RWPE2 (cell line): ENCODE measurements at regions not wholly inside any gene's neighbourhood (a gene's known extent, or its start where the extent isn't known, plus 50 kb on each side); places are given as distances from the start of the nearest gene placed in this dataset.

ENCODE experiments used
- ATAC-seq: fragments of 200-7000 bp; cut with Tn5 transposase; 3 replicates; pipeline ENCODE4 v1.9.1; 2021; ENCODE audit warnings: low read depth
- DNase-seq: peaks from one replicate; pipeline ENCODE4 v3.0.0-alpha.2; 2020; ENCODE audit warnings: low spot score
- H3K27ac ChIP-seq: fragments of 450-650 bp; 2 replicates; pipeline ENCODE4 v1.5.1; 2017; ENCODE audit warnings: mild to moderate bottlenecking; ENCODE audit not compliant: poor library complexity, severe bottlenecking
- H3K27me3 ChIP-seq: fragments of 250-450 bp; sonication (Bioruptor Pico); 2 replicates; pipeline ENCODE4 v1.5.1; 2021; ENCODE audit warnings: mild to moderate bottlenecking, moderate library complexity; ENCODE audit not compliant: insufficient read depth, poor library complexity, severe bottlenecking
- H3K36me3 ChIP-seq: fragments of 250-450 bp; sonication (Bioruptor Pico); 2 replicates; pipeline ENCODE4 v1.5.1; 2020; ENCODE audit warnings: low read depth, mild to moderate bottlenecking, moderate library complexity
- H3K4me1 ChIP-seq: fragments of 250-450 bp; sonication (Bioruptor Pico); 2 replicates; pipeline ENCODE4 v1.5.1; 2021; ENCODE audit warnings: mild to moderate bottlenecking, moderate library complexity; ENCODE audit not compliant: insufficient read depth, poor library complexity, severe bottlenecking
- H3K4me3 ChIP-seq: fragments of 250-450 bp; sonication (Bioruptor Pico); 2 replicates; pipeline ENCODE4 v1.5.1; 2021; ENCODE audit warnings: mild to moderate bottlenecking, moderate library complexity; ENCODE audit not compliant: severe bottlenecking
- H3K9me3 ChIP-seq: fragments of 250-450 bp; sonication (Bioruptor Pico); 2 replicates; pipeline ENCODE4 v1.5.1; 2021; ENCODE audit warnings: mild to moderate bottlenecking, moderate library complexity; ENCODE audit not compliant: severe bottlenecking
- TF ChIP-seq, protein P1 (sequence below): fragments of 450-650 bp; IDR thresholded peaks from one replicate; pipeline ENCODE4 v1.5.1; 2017; ENCODE audit warnings: mild to moderate bottlenecking, moderate library complexity; ENCODE audit not compliant: poor library complexity, severe bottlenecking

DNA sequence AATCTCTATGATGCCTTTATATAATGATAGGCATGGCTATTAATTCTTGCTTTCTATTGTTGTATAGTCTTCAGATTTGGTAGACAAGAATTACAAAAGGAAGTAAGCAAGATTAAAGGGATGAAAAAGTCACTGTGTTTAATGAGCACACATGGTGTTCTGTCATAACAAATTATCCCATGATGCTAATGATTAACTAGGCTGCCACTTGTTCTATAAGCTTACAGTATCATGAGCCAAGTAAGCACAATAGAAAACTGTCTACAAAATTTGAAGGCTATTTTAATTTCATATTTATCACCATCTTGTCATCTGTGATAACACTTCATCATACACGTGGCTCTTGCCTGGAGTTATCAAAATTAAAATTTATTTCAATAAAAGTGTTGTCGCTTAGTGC is 466.7 kb downstream of the GASK1B start:
- no peak overlapping the region for H3K27ac ChIP-seq
- TF ChIP-seq, protein P1, sequence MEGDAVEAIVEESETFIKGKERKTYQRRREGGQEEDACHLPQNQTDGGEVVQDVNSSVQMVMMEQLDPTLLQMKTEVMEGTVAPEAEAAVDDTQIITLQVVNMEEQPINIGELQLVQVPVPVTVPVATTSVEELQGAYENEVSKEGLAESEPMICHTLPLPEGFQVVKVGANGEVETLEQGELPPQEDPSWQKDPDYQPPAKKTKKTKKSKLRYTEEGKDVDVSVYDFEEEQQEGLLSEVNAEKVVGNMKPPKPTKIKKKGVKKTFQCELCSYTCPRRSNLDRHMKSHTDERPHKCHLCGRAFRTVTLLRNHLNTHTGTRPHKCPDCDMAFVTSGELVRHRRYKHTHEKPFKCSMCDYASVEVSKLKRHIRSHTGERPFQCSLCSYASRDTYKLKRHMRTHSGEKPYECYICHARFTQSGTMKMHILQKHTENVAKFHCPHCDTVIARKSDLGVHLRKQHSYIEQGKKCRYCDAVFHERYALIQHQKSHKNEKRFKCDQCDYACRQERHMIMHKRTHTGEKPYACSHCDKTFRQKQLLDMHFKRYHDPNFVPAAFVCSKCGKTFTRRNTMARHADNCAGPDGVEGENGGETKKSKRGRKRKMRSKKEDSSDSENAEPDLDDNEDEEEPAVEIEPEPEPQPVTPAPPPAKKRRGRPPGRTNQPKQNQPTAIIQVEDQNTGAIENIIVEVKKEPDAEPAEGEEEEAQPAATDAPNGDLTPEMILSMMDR: no peak
- H3K36me3 ChIP-seq: no peaks in the 10 kb centered on the region
- H3K4me3 ChIP-seq: no peak overlapping the region
- H3K4me1 ChIP-seq: no peaks in the 10 kb centered on the region
- H3K9me3 ChIP-seq: no peaks in the 10 kb centered on the region
- H3K27me3 ChIP-seq: no peaks in the 10 kb centered on the region
- DNase-seq (no peak), ATAC-seq (no peak)

DNA sequence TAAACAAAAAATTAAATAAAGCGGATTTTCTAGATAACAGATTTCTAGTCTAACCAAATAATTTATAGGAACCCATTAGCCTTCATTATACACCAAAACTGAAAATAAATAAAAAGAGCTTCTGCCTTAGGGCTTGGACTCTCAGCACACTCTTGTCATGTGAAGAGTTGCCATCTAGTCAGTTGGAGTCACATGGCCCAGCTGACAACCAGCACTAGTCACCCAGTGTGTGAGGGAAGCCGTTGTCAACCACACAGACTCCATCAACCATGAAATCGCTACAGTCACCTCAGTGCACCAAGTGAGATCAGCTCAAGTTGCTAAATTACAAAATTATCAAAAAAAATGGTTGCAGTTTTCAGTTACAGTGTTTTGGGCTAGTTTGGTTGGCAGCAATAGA is 470.0 kb downstream of the GASK1B start:
- H3K36me3 ChIP-seq: no peaks in the 10 kb centered on the region
- ATAC-seq (no peak), DNase-seq (no peak)
- no peaks in the 10 kb centered on the region for H3K4me1 ChIP-seq
- no peak overlapping the region for H3K4me3 ChIP-seq
- no peak overlapping the region for H3K27ac ChIP-seq
- H3K9me3 ChIP-seq: no peaks in the 10 kb centered on the region
- TF ChIP-seq, protein P1: no peak
- H3K27me3 ChIP-seq: no peaks in the 10 kb centered on the region

DNA sequence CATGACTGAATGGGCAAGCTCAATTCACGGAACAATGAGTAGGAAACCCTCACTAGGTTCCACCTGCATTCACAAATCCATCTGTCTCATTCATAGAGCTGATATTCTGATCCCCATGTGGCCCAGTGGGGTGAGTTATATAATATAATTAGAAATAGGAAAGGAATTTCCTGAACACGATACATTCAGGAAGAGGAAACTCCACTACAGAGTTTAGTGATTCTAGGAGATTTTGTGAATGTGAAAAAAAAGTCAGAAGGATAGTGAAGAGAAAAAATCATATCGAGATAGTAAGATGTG is 471.2 kb downstream of the GASK1B start:
- TF ChIP-seq, protein P1: no peak
- ATAC-seq (no peak), DNase-seq (no peak)
- Histone ChIP-seq H3K4me1 (no peaks in the 10 kb centered on the region), H3K27me3 (no peaks in the 10 kb centered on the region), H3K27ac (no peak overlapping the region), H3K36me3 (no peaks in the 10 kb centered on the region), H3K4me3 (no peak overlapping the region), H3K9me3 (no peaks in the 10 kb centered on the region)

DNA sequence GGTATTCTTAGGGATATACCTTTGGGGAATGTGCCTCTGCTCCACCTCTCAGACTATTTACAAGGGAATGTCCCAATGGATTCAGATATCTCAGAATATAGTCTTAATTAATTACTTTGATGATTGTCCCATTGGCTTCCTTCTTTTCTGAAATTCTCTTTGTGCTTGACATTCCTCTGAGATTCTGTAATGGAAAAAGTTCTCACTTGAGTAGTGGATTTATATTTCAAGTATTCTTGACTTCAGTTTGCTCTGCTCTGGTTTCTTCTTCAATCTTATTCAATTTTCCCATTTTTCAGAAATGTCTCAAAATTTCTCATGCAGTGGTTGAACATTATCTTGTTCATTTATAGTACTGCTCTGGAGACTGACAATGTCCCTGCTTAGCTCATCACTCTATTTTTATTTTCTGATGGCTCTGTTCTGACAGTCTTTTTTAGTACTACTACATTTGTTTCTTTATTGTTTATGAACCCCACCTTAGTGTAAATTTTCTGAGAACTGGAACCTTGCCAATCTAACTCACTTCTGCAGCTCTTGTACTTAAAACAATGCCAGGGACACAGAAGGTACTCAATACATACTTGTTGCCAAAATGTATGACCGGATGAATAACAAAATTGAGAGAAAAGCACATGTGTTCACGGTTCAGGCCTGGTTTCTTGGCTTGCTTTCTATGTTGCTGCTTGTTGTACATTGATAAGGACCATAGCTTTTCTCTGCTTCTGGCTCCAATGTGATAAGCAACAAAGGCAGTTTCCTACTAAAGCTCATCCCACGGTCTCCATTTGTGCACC is 471.7 kb downstream of the GASK1B start:
- Histone ChIP-seq H3K27ac (no peak overlapping the region), H3K9me3 (no peaks in the 10 kb centered on the region), H3K27me3 (no peaks in the 10 kb centered on the region), H3K4me3 (no peak overlapping the region), H3K4me1 (no peaks in the 10 kb centered on the region), H3K36me3 (no peaks in the 10 kb centered on the region)
- ATAC-seq (no peak), DNase-seq (no peak)
- TF ChIP-seq, protein P1: no peak

DNA sequence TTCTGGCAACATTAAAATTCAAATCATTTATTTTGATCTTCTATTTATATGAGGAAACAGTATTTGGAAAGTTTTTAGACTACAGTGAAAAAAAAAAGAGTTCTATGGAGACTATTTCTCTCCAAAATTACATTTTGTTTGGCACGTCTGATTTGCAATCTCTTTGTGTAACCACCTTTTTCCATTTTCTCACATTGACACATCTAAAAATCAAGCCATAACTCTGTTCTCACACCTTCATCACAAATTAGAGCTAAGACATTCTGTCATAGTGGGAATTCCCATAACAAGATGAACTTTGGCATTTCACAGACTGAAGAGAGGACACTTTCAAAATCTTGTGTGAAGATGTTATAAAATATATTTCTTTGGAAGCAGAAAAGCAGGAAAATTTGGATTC is 468.9 kb downstream of the GRIA2 start:
- DNase-seq (no peak), ATAC-seq (no peak)
- no peaks in the 10 kb centered on the region for H3K9me3 ChIP-seq
- H3K4me1 ChIP-seq: no peaks in the 10 kb centered on the region
- no peaks in the 10 kb centered on the region for H3K36me3 ChIP-seq
- H3K27ac ChIP-seq: no peak overlapping the region
- H3K27me3 ChIP-seq: no peaks in the 10 kb centered on the region
- no peak overlapping the region for H3K4me3 ChIP-seq
- TF ChIP-seq, protein P1: no peak
